DMS153 treated with DMSO at 0.1 percent for 48 hours (cell line): ENCODE measurements at regions not wholly inside any gene's neighbourhood (a gene's known extent, or its start where the extent isn't known, plus 50 kb on each side); places are given as distances from the start of the nearest gene placed in this dataset.
"Not testable (repeated sequence)": the region's sequence is repeated elsewhere in the genome, so short reads cannot be mapped to it uniquely, and the experiment has no call there.

Experiments used
- DNase-seq: peaks from one replicate; lab custom pipeline; 2025; ENCODE audit not compliant: unreplicated experiment; lab: John Stamatoyannopoulos, UW

DNA sequence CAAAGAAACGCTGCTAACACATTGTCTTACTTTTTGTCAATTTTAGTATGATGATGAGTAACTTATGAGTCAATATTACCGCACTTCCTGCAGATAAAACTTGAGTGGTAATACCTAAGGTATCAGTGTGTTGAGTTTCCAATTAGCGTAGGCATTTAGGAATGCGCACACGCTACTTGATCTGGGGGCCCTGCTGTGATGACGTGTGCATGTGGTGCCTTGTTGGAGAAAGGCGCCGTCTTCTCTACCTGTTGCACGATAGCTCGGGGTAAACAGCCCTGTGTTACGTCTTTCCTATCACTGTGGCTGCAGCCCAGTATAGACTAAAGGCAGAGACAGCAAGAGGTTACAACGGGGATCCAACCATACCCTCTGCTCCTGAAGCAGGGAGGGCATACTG is 476.8 kb upstream of the ADARB2 start:
- no peak for DNase-seq

DNA sequence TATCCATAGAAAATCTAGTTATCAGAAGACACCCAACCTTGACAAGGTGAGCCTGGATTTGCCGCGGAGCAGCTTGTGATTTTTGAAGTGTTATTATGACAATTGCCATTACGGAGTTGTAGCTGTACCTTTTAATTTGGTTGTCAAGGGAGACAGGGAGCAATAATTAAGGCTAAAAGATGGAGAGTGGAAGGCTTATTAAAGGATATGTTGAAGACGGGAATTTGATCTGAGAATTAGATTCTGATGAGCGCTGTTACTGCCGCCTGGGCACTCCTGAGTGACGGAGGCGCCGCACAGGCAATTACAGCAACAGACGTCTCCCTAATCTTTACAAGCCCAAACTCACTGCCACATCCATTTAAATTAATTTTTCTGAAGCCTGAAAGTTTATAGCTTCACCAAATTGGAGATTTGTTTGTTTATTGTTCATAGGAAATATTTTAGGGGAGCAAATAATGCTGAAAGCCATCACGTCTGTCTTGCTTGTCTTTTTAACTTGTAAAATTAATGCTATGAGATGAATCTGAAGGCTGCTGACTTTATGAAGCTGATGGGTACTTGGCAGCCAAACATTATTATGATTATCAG is 475.0 kb upstream of the ADARB2 start:
- no peak for DNase-seq

DNA sequence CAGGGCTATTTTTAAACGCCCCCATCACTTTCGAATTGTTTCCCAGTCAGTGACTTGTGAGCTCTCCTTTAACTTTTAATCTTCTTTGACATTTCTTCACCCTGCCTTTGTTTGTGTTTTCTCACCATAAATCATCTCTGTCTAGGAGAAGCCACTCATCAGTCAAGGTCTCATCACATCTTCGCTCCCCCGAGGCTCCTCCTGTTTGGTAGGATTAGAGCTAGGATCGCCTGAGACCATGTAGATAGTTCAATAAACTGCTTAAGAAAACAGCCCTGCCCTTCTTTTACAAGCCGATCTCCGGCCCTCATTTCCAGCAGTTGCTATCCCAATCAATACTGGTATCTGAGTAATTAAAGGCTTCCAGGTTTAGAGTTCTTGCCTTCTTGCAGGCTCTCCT is 472.8 kb upstream of the ADARB2 start:
- DNase-seq = no peak

DNA sequence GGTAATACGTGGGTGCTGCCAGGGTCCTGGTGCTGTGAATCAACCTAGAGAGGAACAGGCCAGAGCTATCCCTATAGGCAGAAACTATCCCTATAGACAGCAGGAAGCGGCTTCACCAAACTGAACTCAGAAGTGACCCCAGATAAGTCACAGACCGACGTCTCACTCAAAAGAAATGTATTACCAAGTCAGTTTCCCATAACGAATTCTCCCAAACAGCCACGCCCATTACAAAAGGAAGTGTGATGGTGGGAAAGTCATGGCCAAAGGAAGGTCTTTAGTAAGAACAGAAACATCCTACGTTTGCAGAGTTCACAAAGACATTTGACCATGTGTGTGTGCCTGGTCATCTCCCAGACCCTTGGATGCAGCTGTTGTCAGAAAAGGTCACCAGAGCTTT is 470.8 kb upstream of the ADARB2 start:
- no peak for DNase-seq

DNA sequence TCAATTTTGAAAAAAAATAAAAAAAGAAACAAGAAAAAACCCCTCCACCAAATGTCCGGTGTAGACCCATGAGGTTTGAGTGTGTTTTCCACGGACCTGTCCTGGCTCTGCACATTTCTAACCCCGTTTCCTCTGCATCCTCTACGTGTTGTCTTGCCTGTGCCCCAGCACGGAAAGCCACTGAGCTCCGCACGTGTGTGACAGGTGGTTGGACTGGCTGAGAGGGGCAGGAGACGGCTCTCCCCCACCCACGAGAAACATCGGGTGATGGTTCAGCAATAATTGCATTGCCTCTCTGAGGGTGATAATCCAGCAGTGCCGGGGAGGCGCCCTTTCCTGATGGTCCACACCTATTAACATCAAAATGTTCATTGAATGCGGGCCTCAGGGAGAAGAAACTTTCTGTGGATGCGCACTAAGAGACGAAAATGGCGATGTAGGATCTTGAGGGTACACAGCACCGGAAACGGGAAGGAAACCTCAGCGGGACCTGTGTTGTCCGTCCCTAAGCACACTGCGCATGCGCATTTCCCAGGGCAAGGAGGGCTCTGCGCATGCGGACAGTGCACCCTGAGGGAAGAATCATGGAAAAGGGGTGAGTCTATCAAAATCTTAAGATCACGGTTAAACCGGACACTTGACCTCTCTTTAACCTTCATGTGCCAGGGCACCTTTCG is 470.1 kb upstream of the ADARB2 start:
- no peak for DNase-seq

DNA sequence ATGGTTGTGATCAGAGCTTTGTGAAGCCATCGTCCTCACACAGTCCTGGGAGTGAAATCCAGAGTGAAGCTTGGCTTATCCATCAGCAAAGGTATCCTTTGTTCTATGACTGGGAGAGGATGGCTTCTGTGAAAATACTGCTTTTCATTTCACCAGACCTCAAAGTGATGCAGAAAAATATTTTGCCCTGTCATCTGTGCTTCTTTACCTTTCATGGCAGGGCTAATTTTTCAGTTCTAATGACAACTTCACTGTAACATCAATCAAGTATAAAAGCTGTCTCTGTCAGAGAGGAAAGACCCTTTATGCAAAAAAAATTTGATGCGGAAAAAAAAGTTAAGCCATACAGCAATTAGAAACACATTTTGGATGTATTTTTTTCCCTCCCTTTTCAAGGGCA is 468.1 kb upstream of the ADARB2 start:
- DNase-seq = no peak

DNA sequence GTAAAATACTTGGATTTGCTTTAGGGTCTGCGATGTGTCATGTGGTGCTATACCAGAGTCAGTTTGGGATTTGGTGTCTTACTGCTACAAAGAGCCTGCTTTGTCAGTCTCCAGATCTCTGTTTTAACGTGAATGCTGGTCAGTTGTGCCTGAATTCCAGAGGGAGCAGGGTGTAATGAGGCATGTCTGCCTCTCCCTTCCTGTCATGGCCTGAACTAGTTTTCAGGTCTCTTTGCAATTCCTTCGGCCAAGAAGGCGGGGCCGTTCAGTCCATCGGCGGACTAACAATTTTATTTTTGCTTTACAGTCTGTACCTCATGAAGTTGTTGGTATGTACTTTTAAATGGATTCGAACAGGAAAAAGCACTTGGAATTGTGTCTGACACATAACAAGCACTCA is 465.1 kb upstream of the ADARB2 start:
- no peak for DNase-seq

DNA sequence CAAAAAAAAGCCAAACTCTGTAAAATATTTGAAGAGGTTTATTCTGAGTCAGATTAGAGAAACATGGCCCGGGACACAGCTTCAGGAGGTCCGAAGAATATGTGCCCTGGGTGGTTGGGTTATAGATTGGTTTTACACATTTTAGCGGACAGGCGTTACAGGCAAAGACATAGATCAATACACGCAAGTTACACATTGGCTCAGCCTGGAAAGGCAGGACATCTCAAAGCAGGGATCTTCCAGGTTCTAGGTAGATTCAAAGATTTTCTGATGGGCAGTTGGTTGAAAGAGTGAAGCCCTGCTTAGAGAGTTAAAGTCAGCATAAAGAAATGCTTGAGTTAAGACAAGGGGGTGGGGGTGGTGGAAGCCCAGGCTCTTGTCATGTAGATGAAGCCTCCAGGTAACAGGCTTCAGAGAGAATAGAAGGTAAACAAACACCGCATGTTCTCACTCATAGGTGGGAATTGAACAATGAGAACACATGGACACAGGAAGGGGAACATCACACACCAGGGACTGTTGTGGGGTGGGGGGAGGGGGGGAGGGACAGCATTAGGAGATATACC is 464.3 kb upstream of the ADARB2 start:
- no peak for DNase-seq

DNA sequence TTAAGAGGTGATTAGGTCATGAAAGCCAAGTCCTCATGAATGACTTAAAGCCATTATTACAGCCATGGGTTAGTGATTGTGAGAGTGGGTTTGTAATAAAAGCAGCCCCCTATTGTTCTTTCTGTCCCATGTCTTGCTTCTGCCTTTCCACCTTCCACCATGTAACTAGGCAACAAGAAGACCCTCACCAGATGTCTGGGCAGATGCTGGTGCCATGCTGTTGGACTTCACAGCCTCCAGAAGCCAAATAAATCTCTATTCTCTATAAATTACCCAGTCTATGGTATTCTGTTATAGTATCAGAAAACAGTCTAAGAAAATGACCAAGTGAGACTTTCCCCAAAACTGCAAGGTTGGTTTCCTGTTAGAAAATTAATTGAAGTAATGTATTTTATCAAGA is 460.3 kb upstream of the ADARB2 start:
- no peak for DNase-seq

DNA sequence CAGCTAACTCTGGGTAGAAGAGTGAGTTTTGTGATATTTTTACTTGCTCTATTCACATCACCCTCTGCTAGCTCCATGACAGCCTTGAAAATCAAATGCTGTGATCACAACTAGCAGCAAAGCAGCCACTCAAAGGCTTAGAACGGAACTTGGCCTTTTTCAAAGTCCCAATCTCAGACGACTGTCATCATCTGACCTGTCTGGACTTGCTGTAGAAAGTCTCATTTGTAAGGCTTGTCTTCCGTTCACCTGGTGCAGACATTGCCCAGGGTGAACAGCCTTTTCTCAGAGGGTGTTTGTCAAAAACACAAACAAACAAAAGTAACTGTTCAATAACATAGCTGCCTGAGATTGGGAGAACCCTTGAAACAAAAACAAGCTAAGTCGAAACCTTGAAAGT is 458.9 kb upstream of the ADARB2 start:
- no peak for DNase-seq

DNA sequence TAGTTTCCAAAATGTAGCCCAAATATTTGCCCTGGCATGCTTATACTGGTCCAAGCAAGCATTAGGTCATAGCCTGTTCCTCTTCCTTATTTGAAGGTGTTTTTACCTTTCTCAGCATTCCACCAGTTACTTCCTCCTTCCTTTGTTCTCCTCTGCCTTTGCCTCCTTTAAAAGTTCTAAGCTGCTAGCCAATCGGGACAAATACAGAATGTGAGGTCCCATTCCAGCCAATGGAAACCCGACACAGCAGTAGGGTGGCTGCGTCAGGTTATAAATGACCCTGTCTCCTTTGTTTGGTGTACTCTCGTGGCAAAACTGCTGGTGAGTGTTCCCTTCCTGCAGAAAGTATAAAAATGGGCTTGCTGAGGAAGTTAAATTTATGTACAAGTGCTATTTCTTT is 452.0 kb upstream of the ADARB2 start:
- not testable (repeated sequence) for DNase-seq

DNA sequence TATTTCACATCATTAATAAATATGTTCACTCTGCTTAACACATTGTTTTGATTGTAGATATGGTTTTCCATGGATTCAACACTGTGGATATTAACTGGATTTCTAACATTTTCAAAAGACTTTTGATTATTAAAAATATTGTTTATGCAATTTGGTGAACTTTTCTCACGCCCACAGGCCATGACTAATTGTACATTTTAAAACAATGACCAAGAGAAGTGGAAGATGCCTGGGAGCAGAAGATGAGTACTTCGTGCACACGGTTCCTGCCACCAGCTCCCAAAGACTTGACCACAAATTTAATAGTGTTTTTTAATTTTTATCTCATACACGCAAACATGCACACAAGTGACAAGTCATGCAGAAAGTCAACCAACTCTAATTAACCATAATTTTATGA is 451.0 kb upstream of the ADARB2 start:
- no peak for DNase-seq

DNA sequence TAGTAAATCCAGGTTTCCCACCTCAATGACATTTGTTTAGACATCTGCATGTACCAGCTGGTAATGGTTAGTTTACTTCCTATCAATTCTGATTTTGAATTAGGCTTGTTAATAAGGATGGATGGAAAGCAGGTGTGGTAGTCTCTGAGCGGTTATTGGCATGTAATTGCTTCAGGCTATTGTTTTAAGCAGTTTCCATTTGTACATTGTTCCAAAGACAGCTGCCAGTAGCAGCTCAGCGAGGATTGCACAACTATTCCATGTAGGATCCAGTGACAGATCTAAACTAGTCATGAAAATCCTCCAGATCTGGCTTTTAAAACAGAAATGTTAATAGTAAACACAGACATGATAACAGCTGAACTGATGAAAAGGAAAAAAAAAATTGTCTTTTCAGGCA is 436.0 kb upstream of the ADARB2 start:
- no peak for DNase-seq

DNA sequence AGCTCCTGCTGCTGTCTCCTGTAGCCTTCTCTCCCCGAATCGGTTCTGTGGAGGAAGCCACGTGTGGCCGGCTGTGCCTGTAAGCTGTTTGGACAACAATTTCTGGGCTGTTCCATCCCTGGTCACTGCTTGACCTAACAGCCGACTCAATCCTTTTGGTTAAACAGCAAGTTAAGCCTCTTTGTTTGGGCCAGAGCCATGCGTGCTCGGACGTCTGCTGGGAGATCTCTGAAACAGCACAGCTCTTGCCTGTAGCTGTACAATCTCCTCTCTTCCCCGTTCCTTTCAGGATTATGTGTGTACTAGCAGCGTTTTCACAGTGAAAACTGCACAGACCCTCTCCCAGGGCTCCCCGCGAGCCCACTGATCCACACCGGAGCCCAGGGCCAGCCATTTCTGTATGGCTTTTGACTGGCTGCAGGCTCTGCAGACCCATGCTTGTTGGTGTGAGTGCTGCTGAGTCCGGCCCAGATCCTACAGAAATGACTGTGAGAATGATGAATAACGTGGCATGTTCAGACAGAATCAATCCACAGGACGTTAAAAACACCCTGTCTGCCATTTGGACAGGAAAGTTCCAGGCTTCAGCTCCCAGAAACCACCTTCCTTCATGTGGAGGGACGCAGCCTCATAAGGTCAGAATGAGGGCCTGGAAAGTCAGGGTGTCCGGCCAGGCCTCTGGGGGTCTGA is 428.6 kb upstream of the ADARB2 start:
- DNase-seq = no peak

DNA sequence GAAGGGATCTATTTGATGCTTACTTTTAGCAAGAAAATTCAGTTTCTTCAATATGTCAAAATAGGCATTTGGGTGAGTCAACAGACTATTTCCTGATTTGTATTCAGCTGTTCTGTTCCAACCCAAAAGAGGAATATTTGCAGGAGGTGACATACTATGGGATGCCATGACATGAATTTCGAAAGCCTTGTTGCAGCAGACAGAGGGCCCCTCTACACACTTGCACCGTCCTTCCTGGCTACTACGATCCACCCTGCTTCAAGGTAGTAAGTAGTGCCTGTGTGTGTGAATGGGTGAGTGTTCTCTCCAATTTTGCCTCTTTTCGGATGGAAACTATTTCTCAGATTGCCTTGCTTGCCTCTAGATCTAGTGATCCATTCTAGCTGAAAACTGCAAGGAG is 413.0 kb upstream of the ADARB2 start:
- DNase-seq = no peak

DNA sequence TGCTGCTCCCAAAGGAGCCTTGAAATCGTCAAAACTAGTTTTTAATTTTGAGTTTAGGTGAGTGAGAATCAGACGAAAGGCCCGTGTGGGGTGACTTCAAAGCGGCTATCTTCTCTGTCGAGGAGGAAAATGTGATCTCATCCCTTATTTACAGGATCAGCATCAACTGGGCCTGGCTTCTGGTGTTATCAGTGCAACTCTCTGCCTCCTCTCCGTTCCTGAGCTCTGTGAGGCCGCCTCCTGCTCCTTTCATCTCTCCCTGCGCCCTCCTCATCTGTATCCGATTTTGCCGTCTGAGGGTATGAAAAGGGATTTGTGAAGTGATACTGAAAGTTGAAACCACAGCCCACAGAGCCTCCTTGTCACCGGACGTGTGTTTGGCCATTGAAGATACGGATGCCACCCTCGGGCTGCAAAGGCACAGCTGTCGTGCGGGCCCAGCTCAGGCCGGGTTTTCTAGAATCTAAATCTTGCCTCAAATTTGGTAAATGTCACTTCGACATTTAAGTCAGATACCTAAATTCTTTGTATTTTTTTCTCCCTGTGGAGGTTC is 408.7 kb upstream of the ADARB2 start:
- DNase-seq = no peak

DNA sequence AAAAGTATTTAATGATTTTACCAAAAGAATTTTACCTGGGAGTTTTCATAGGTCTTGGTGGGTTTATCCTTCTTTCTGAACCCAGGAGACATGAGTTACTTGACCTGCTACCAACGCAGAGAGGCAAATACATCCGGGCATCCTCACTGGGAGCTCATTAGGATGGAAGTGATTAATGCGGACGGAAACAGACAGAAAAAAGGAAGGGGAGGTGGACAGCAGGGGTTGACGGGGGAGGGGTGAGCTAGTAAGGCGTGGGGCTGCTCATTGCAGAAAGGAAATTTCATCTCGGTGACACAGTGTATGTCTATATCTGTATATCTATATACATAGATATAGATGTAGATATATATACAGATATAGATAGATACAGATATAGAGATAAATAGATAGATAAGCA is 408.2 kb upstream of the ADARB2 start:
- no peak for DNase-seq

DNA sequence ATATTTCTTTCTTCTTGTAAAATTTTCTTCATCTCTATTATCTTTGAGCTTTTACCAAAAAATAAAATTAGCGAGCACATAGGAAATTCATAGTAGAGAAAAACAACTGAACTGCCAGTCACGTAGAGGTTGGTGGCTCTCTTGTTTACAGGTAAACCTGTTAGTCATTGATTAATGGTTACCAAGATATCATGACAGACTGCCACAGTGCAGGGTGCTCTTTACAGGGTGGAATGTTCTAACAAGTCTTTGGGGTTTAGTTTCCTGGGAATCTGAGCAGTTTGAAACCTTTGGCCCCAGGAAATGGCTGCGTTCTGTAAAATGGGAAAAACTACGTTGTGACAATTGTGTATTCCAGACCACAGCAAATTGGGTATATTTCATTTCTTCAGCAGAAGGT is 407.3 kb upstream of the ADARB2 start:
- no peak for DNase-seq

DNA sequence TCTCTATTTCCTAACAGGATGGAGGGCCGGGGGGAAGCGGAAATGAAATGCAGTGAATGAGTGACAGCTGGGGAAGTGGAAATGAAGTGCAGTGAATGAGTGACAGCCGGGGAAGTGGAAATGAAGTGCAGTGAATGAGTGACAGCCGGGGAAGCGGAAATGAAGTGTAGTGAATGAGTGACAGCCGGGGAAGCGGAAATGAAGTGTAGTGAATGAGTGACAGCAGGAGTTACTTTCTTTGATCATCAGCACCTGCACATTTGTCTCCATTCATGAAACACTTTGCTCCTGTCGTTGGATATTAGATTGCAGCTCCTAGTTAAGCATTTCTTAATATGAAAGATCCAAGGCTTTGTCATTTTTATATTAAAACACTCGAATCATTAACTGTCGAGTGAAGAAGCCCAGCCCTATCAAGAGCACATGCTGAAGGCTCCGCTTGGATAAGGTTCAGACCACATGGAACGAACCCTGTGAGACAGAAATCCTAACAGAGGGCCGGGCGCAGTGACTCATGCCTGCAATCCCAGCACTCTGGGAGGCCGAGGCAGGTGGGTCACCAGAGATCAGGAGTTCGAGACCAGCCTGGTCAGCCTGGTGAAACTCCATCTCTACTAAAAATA is 406.0 kb upstream of the ADARB2 start:
- DNase-seq = no peak

DNA sequence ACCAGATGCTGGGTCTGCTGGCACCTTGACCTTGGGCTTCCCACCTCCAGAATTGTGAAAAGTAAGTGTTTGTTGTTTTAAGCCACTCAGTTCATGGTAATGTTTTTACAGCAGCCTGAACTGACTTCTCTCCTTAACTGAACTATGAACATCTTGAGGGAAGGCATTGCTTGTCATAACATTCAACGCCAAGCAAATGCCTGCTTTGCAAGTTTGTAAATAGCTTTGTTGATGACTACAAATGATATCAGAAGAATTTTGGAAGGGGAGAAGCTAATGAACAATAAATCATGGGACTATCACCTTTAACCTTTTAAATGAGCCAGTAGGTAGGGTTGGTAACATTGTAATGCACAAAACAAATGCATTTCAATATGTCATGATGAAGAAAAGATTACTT is 402.4 kb upstream of the ADARB2 start:
- DNase-seq = no peak

DNA sequence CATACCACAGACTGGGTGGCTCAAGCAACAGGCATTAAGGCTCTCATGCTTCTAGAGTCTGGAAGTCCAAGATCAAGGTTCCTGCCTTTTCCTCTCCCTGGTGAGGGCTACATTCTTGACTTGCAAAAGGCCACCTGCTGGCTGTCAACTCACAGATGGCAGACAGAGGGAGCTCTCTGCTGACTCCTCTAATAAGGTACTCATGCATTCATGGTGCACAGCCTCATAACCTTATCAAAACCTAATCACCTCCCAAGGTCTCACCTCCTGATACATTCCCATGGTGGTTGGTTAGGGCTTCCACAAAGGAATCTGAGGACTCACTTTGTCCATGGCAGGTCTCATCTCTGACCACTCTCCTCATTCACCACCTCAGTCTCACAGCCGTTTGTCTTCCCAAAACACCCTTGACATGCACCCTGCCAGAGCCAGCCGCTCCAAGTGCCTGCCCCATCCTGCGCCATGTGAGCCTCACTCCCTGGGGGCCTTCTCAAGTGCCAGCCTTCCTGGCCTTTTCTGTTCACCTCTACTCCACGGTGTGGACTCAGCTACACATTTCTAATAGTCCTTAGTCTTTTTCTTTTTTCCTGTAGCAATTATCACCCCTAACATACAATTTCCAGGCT is 400.3 kb upstream of the ADARB2 start:
- DNase-seq = no peak
